HG03103 (cell line): ENCODE measurements at regions not wholly inside any gene's neighbourhood (a gene's known extent, or its start where the extent isn't known, plus 50 kb on each side); places are given as distances from the start of the nearest gene placed in this dataset.

ENCODE experiments used
- ATAC-seq: cut with Tn5 transposase; IDR thresholded peaks from one replicate; pipeline ENCODE4 v1.9.1; 2021; ENCODE audit warnings: low read depth; ENCODE audit not compliant: unreplicated experiment

DNA sequence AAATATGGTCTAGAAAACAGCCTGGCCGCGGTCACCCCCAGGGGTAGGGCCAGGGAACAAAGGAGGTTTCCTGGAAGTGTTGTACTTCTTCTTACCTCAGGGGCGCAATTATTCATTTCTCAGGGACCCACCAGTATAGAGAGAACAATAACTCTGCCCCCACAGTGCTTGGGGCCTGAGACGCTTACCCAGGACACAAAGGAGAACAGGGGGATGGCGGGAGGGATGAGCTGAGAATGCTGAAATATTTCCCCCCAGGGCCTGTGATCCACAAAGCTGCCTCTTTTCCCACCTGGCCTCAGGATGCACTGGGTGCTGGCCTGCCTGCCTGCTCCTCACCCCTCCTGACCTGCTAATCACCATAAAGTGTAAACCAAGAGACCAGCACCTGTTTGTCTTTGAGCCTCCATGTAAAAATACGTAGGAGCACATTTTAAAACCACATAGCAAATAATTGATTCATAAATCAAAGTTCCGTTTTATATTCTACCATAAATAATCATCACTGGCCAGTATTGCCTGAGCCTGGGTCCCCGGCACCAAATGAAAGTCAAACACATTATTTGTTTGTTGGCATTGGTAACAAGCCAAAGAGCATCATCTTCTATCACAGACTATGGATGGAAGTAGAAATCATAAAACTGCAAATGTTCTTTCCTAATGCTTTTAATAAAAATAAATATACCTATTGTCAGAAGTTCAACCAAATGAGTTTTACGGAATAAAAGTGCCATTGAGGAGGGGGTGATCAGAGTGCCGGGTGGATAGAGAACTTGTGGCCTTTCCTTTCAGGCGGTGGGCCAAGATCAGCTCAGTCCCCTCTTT, 67.3 kb upstream of the RMDN2 start:
- no peak for ATAC-seq

DNA sequence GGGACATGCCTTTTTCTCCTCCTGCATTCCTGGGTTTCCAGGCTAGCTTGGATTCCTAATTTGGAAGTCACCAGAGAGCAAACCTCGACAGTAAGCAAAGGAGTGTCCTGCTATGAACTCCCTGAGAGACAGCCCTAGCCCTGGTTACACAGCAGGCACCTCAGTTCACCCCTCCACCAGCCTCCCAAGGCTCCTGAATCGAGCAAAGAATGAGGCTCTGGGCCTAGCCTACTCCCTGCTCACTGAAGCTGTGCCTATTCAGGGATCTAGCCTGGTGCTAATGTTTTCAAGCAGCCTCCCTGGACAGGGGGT, 66.7 kb upstream of the RMDN2 start:
- no peak for ATAC-seq

GRCh38 chr2:37858725-37859267, 66.3 kb upstream of the RMDN2 start:
- no peak for ATAC-seq

DNA sequence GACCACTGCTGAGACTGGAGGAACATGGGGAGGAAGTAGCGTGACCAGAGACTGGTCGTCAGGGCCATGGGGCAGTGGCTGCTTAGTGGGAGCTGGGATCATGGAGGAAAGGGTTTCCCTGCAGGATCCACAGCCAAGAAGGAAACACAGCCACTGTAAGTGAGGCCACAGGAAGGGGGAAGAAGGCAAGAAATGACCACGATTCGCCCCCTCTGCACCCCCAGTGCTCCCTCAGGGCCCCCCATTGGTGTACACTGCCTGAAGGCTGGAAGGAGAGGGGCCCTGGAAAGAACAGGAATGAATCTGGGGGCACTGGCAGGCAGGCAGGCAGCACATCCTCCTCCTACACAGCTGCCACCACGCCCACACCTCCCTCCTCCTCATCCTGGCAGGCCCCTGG, 62.5 kb upstream of the RMDN2 start:
- no peak for ATAC-seq

DNA sequence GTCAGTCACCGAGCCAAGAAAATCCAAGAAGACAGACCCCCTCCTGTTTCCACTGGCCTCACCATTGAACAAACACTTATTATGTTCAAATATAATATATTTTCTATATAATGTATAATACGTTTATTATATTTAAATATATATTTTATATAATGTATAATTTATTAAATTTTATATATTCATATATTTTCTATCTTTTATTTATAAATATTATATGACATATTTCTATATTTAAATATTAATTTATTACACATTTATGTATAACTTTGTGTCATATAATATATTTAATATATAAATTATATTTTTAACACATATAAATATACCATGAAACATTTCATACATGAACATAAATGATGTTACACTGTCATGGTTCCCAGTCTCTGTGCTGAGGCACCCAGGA, 60.9 kb upstream of the RMDN2 start:
- no peak for ATAC-seq

DNA sequence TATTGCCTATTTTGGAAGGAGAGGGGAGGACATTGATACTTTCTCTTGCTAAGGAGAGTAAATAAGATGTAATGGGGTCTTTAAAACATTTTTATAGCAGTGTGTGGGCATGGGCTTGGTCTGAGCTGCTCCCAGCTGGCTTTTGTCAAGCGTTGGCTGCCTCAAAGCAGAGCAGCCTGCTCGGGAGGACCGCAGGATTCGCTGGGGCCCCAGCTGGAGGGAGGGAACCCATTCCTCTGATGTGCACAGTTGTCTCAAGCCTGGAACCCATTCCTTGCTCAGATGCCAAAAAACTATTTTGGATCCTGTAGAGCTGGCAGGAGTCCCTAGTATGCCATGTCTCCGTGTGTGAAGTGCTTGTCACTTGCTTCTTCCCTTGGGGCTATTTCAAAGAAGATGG, 59.4 kb upstream of the RMDN2 start:
- ATAC-seq = no peak

DNA sequence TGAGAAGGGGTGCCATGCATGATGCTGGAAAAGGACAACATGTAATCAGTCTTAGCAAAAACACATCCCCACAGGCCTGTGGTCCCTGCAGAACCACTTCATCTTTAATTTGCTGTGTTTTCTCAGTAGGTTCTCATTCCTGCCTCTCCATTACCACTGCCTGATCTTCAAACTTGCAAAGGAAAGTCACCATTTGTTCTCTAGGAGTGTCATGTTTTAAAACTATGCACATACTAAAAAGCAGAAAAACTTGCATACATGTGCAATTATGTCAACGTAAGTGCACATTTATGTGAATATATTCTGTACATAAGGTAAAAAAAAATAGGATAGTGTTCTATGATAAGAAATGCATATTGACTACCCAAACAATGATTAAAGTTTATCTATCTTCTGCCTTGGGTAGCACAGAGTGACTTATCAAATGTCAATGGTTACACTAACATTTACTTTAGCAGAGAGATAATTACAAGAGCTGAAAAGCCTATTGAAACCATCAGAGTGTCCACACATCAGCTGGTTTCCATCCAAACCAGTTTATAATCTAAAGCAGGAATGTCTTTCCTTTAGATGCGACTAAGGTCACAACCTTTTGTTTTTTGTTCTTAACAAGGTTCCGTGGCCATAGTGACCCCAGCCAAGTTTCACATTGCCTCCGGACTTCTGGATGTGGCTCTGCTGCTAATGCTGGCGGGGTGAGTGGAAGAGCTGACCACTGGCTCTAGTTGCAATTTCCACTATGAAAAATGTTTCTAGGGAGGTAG, 58.7 kb upstream of the RMDN2 start:
- ATAC-seq = no peak

- ATAC-seq = no peak
Observed at GRCh38 chr2:37867166-37867565, 57.9 kb upstream of the RMDN2 start.

DNA sequence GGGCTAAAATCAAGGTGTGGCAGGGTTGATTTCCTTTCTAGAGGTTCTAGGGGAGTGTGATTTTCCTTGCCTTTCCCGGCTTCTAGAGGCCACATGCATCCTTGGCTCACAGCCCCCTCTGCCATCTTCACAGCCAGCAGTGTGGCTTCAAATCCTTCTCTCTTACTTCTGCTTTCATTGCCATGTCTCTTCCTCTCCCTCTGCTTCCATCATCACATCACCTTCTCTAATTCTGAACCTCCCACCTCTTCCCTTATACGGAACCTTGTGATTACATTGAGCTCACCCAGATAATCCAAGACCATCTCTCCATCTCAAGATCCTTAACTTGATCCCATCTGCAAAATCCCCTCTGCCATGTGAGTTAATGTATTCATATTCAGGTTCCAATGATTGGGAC, 56.2 kb upstream of the RMDN2 start:
- no peak for ATAC-seq

GRCh38 chr2:37869304-37869703, 55.8 kb upstream of the RMDN2 start:
- ATAC-seq = no peak

- ATAC-seq = no peak
Observed at GRCh38 chr2:37869771-37870170, 55.3 kb upstream of the RMDN2 start.

DNA sequence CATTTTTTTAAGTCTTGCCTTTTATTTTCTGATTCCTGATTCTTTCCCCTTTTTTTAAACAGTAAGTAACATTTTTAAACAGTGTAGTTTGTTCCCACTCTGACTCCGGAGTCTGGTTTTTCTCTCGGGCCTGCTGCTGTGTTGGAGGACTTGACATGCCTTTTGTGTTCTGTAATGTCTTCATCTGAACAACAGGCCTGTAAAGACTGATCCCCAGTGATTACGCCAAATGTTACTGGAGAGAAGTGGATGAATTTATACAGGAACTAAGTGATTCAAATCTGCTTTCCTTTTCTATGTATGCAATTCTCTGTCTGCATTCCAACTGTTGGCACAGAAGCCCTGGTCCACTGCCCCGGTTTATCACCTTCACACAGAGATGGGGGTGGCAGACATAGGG, 54.3 kb upstream of the RMDN2 start:
- ATAC-seq = no peak

DNA sequence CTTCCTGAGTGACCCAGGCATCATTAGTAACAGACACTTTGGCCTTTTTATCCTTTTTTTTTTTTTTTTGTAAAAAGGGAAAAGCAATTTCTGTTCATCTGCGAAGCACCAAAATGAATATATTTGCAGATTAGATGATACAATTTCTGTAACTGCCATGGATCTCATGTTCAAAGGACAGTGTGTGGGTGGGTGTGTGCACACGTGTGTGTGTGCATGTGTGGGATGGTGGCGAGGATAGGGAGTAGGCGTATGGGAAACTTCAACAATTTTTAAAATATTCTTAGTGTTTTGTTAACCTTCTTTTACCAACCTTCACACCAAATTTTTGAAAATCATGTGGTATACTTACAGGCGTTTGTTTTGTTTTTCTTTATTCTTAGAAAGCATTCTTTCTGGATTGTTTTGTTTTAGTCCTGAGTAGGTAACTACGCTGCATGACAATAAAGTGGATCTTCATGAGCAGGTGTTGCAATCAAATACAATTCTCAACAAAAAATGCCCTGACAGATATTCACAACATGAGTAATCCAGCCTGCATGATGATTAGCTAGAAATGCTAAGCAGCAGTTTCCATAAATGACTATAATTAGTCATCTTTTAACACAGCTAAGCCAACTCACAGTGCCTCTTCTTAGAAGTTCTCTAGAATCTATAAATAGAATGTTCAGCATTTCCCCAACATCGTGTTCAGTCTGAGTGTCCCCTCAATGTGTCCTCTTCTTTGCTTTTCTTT, 53.5 kb upstream of the RMDN2 start:
- ATAC-seq = no peak

- no peak for ATAC-seq
Observed at GRCh38 chr2:37872192-37872750, 52.8 kb upstream of the RMDN2 start.

DNA sequence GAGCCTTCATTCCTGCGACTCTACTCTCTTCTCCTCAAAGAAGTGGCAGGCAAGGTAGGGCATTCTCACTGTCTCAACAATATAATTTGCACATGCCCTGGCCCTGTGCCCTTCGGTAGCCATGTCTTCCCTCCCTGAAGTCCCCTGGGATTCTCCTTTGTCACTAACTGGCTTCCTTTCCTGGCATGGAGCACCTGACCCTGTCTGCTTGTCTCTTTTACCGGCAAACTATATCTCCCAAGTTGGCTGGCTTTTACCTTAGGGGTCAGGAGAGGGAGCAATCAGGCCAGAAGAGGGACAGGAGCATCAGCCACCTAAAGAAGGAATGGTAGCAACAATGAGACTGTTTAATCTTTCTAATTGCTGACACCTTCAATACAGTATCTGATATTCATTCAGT, 51.9 kb upstream of the RMDN2 start:
- no peak for ATAC-seq

DNA sequence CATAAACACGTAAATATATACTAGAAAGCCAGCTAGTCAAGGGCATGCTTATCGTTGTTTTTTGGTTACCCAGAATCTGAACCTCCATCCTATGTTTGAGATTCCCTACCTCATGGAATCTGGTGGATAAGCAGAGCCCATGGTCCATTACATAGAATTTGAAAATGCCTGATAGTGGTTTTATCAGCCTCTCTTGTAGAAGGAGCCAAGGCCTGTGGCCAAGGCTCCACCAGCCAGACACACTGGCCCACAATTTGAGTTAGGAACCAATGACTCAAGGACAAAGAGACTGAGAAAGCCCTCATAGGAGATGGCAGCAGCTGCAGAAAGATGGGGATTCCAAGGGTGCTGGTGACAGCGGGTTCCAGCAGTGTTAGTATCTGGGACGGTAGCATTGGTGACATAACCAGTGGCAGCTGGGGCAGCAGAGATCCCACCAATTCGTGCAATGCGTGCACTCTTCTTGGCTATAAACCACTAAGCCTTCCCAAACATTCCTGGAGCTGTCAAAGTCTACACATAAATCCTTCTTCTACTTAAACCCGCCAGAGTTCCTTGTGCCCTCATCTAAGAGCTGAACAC, 51.2 kb upstream of the RMDN2 start:
- ATAC-seq = no peak

DNA sequence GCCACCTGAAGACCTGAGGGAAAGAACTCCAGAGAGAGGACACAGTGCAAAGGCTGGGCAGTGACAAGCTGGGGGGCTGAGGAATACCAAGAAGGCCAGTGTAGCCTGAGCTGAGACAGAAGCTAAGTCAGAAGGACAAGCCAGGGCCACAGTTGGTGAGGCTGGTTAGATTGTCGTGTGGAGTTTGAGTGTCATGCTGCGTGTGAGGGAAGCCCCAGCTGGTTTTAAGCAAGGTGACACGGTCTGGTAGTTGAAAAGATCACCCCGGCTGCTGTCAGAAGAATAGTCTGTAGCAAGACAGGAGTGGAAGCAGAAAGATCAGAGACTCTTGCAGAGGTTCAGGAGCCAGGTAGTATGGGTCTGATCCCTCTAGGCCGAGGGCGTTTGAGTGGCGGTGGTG, 50.6 kb upstream of the RMDN2 start:
- no peak for ATAC-seq
